HFFc6 (cell line): ENCODE measurements at regions not wholly inside any gene's neighbourhood (a gene's known extent, or its start where the extent isn't known, plus 50 kb on each side); places are given as distances from the start of the nearest gene placed in this dataset.
A peak's percentile ranks its signal among the peaks of the same experiment; 100 is the strongest.
"Not testable (repeated sequence)": the region's sequence is repeated elsewhere in the genome, so short reads cannot be mapped to it uniquely, and the experiment has no call there.

Source experiments
- DNase-seq: peaks from one replicate; pipeline ENCODE4 v3.0.0-alpha.2; 2018
- H3K27ac Mint-ChIP-seq: 2 replicates; pipeline ENCODE4 v1.8.0; 2020; ENCODE audit warnings: mild to moderate bottlenecking, mixed read lengths
- H3K27me3 Mint-ChIP-seq: 2 replicates; pipeline ENCODE4 v1.8.0; 2021; ENCODE audit warnings: mild to moderate bottlenecking, moderate library complexity, mixed read lengths; ENCODE audit not compliant: insufficient read depth
- H3K36me3 Mint-ChIP-seq: 2 replicates; pipeline ENCODE4 v1.8.0; 2021; ENCODE audit warnings: low read depth, mixed read lengths
- H3K4me1 Mint-ChIP-seq: 2 replicates; pipeline ENCODE4 v1.8.0; 2020; ENCODE audit warnings: low read depth, mixed read lengths
- H3K4me3 Mint-ChIP-seq: 2 replicates; pipeline ENCODE4 v1.8.0; 2020; ENCODE audit warnings: mild to moderate bottlenecking, moderate library complexity, mixed read lengths
- H3K9me3 Mint-ChIP-seq: 2 replicates; pipeline ENCODE4 v1.8.0; 2020; ENCODE audit warnings: mild to moderate bottlenecking, mixed read lengths
- CTCF ChIP-seq: fragments of 200-600 bp; sonication (generic); IDR thresholded peaks from 2 replicates; pipeline ENCODE4 v1.5.0; 2021; ENCODE audit warnings: antibody characterized with exemption, mild to moderate bottlenecking

- no peak for TF ChIP-seq CTCF
- no peaks in the 10 kb centered on the region for H3K9me3 Mint-ChIP-seq
- H3K27me3 Mint-ChIP-seq: peaks cover 4% of the 10 kb centered on the region
- H3K4me3 Mint-ChIP-seq: no peak overlapping the region
- H3K36me3 Mint-ChIP-seq: no peaks in the 10 kb centered on the region
- no peak for DNase-seq
- no peaks in the 10 kb centered on the region for H3K4me1 Mint-ChIP-seq
- no peak overlapping the region for H3K27ac Mint-ChIP-seq
Observed at GRCh38 chr5:112485934-112486355, 66.9 kb upstream of the EPB41L4A start.

DNA sequence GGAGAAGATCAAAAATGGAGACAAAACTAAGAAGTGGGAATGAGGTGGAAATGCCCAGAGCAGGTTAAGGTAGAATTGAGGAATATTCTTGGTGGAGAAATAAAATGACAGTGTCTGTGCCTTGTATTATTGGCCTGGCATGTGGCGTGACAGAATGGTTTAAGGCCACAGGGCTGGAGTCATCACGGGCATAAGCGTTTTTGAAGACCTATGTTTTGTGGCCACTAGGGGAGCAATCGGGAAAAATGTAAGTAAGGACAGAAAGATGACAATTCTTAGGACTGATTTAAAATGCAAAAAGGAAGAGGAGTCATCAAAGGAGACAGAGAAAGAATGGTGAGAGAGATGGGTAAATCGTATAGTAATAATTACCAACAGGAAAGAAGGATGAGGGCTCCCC, 72.2 kb upstream of the EPB41L4A start:
- Mint-ChIP-seq H3K27ac (no peak overlapping the region), H3K36me3 (no peaks in the 10 kb centered on the region), H3K4me1 (no peaks in the 10 kb centered on the region), H3K4me3 (no peak overlapping the region), H3K9me3 (no peaks in the 10 kb centered on the region), H3K27me3 (peaks cover 4% of the 10 kb centered on the region; the same call in 1 of the 2 replicates)
- no peak for DNase-seq
- peak; percentile 77 for TF ChIP-seq CTCF

GRCh38 chr5:112492291-112492690, 73.2 kb upstream of the EPB41L4A start:
- Mint-ChIP-seq H3K9me3 (no peaks in the 10 kb centered on the region), H3K4me3 (no peak overlapping the region), H3K27me3 (peaks cover 4% of the 10 kb centered on the region; the same call in 1 of the 2 replicates), H3K4me1 (no peaks in the 10 kb centered on the region), H3K27ac (no peak overlapping the region), H3K36me3 (no peaks in the 10 kb centered on the region)
- TF ChIP-seq CTCF: peak; percentile 75
- DNase-seq: peak; percentile 75

GRCh38 chr5:112503749-112504501, 84.8 kb upstream of the EPB41L4A start:
- not testable (repeated sequence) for DNase-seq, H3K36me3 Mint-ChIP-seq, H3K27ac Mint-ChIP-seq, H3K27me3 Mint-ChIP-seq, H3K4me3 Mint-ChIP-seq, H3K4me1 Mint-ChIP-seq, H3K9me3 Mint-ChIP-seq

DNA sequence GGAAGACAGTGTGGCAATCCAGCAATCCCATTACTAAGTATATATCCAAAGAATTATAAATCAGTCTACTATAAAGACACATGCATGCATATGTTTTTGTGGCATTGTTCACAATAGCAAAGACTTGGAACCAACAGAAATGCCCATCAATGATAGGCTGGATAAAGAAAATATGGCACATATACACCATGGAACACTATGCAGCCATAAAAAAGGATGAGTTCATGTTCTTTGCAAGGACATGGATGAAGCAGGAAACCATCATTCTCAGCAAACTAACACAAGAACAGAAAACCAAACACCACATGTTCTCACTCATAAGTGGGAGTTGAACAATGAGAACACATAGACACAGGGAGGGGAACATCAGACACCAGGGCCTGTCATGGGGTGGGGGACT, 90.0 kb upstream of the EPB41L4A start:
- not testable (repeated sequence) for H3K9me3 Mint-ChIP-seq, DNase-seq, H3K4me3 Mint-ChIP-seq, H3K27me3 Mint-ChIP-seq, H3K4me1 Mint-ChIP-seq, H3K27ac Mint-ChIP-seq, H3K36me3 Mint-ChIP-seq

- H3K36me3 Mint-ChIP-seq: no peaks in the 10 kb centered on the region
- TF ChIP-seq CTCF: no peak
Observed at GRCh38 chr5:112511920-112512319, 92.8 kb upstream of the EPB41L4A start.

More at GRCh38 chr5:112511920-112512319, 92.8 kb upstream of the EPB41L4A start:
- Mint-ChIP-seq H3K4me1 (no peaks in the 10 kb centered on the region), H3K27me3 (peaks cover 5% of the 10 kb centered on the region), H3K9me3 (no peaks in the 10 kb centered on the region), H3K4me3 (no peak overlapping the region), H3K27ac (no peak overlapping the region)
- no peak for DNase-seq
